HCT116 (cell line): ENCODE measurements at regions not wholly inside any gene's neighbourhood (a gene's known extent, or its start where the extent isn't known, plus 50 kb on each side); places are given as distances from the start of the nearest gene placed in this dataset.

Experiments used
- ATAC-seq: fragments of 200-7000 bp; cut with Tn5 transposase; 2 replicates; pipeline ENCODE4 v1.9.1; 2020; ENCODE audit warnings: mild to moderate bottlenecking, moderate library complexity
- BruUV-seq: library from RNA; stranded (reverse); fragments of 400-500 nt; replicated peaks from 2 replicates; lab custom pipeline; 2021; lab: Mats Ljungman, UMichigan
- CTCF ChIA-PET: fragments of 300-600 bp; sonication (Branson Sonifier 250); formaldehyde crosslinking; loops from one replicate; lab custom pipeline; 2021; ENCODE audit warnings: antibody characterized with exemption; lab: Charles Lee
- POLR2A ChIA-PET: fragments of 300-600, 350-600 bp; sonication (Branson Sonifier 250); formaldehyde crosslinking; loops from one replicate; lab custom pipeline; 2021; ENCODE audit warnings: antibody characterized with exemption; lab: Charles Lee
- RAD21 ChIA-PET, 2 experiments: fragments of 300-600 bp; sonication (Branson Sonifier 250); formaldehyde crosslinking; loops; one replicate each; lab custom pipeline; 2023; ENCODE audit warnings: low total read pairs in 2 of 2; ENCODE audit not compliant: uncharacterized antibody in 2 of 2, unreplicated experiment in 2 of 2, low non-redundant PET in 1 of 2; lab: Charles Lee
- DNase-seq: peaks from one replicate; pipeline ENCODE4 v3.0.0-alpha.2; 2010; ENCODE audit warnings: low read depth, low spot score
- H2AFZ ChIP-seq: fragments of 200-600 bp; shearing (Covaris generic), sonication (generic); 2 replicates; pipeline ENCODE4 v1.6.1; 2017; ENCODE audit warnings: low read depth, mixed run types, mixed read lengths, antibody characterized with exemption, low read length; ENCODE audit not compliant: poor library complexity, severe bottlenecking
- H3K27ac ChIP-seq: 2 replicates; pipeline ENCODE4 v1.5.1; 2012; ENCODE audit warnings: low read depth, low read length
- H3K27me3 ChIP-seq: fragments of 200-600 bp; sonication (generic); 2 replicates; pipeline ENCODE4 v1.6.1; 2016; ENCODE audit warnings: mixed run types, low read length, mixed read lengths; ENCODE audit not compliant: insufficient read depth
- H3K36me3 ChIP-seq, 2 experiments: fragments of 200-500 bp in 1 of 2; fragments of 200-600 bp in 1 of 2; sonication (Bioruptor generic) in 1 of 2; sonication (generic) in 1 of 2; 2 replicates each; pipeline versions ENCODE4 v1.5.1 to v1.6.1; 2014 to 2016; ENCODE audit warnings: low read length in 2 of 2, inconsistent platforms in 1 of 2, mixed read lengths in 1 of 2, mixed run types in 1 of 2; ENCODE audit not compliant: insufficient read depth in 2 of 2, control insufficient read depth in 1 of 2
- H3K4me1 ChIP-seq, 2 experiments: fragments of 200-600 bp in 1 of 2; sonication (generic) in 1 of 2; 2 replicates each; pipeline versions ENCODE4 v1.5.1 to v1.6.1; 2012 to 2017; ENCODE audit warnings: low read length in 2 of 2, inconsistent platforms in 1 of 2, mild to moderate bottlenecking in 1 of 2, mixed read lengths in 1 of 2, mixed run types in 1 of 2, moderate library complexity in 1 of 2; ENCODE audit not compliant: insufficient read depth in 2 of 2, control insufficient read depth in 1 of 2
- H3K4me2 ChIP-seq: fragments of 200-600 bp; sonication (generic); 2 replicates; pipeline ENCODE4 v1.6.1; 2017; ENCODE audit warnings: mixed run types, low read length, mixed read lengths
- H3K4me3 ChIP-seq, 2 experiments: fragments of 200-600 bp in 1 of 2; sonication (generic) in 1 of 2; replicated peaks in 1 of 2; 2 replicates each; pipeline ENCODE4 v1.5.1; 2011 to 2016; ENCODE audit warnings: low read length in 2 of 2, control low read depth in 1 of 2, low read depth in 1 of 2, mild to moderate bottlenecking in 1 of 2, mixed read lengths in 1 of 2, mixed run types in 1 of 2
- H3K79me2 ChIP-seq: fragments of 200-600 bp; sonication (generic); 2 replicates; pipeline ENCODE4 v1.6.1; 2017; ENCODE audit warnings: mild to moderate bottlenecking, mixed run types, low read length, moderate library complexity, mixed read lengths; ENCODE audit not compliant: insufficient read depth
- H3K9ac ChIP-seq: fragments of 200-600 bp; sonication (generic); 2 replicates; pipeline ENCODE4 v1.6.1; 2016; ENCODE audit warnings: low read length, mixed read lengths
- H3K9me2 ChIP-seq: fragments of 200-600 bp; sonication (generic), shearing (Covaris generic); 2 replicates; pipeline ENCODE4 v1.6.1; 2017; ENCODE audit warnings: mixed run types, mild to moderate bottlenecking, moderate library complexity; ENCODE audit not compliant: insufficient read depth
- H3K9me3 ChIP-seq, 2 experiments: fragments of 200-500 bp in 1 of 2; fragments of 200-600 bp in 1 of 2; sonication (Bioruptor generic) in 1 of 2; sonication (generic) in 1 of 2; 2 replicates each; pipeline ENCODE4 v1.6.1; 2014 to 2017; ENCODE audit warnings: low read length in 2 of 2, mixed read lengths in 2 of 2, inconsistent platforms in 1 of 2, low read depth in 1 of 2, mild to moderate bottlenecking in 1 of 2, mixed run types in 1 of 2, moderate library complexity in 1 of 2; ENCODE audit not compliant: control insufficient read depth in 1 of 2, insufficient read depth in 1 of 2
- H4K20me1 ChIP-seq: fragments of 200-600 bp; sonication (generic), shearing (Covaris generic); 2 replicates; pipeline ENCODE4 v1.6.1; 2017; ENCODE audit warnings: mixed run types, mild to moderate bottlenecking, moderate library complexity; ENCODE audit not compliant: insufficient read depth
- CBX3 ChIP-seq: IDR thresholded peaks from 2 replicates; pipeline ENCODE4 v1.6.1; 2012; ENCODE audit warnings: low read depth
- ELF1 ChIP-seq: IDR thresholded peaks from 2 replicates; pipeline ENCODE4 v1.6.1; 2012; ENCODE audit warnings: low read depth, borderline replicate concordance
- EZH2phosphoT487 ChIP-seq: fragments of 200-600 bp; IDR thresholded peaks from 2 replicates; pipeline ENCODE4 v1.6.1; 2018; ENCODE audit warnings: antibody characterized with exemption, borderline replicate concordance
- JUND ChIP-seq: IDR thresholded peaks from 2 replicates; pipeline ENCODE4 v1.6.1; 2012
- POLR2A ChIP-seq: IDR thresholded peaks from 2 replicates; pipeline ENCODE4 v1.7.0; 2011; ENCODE audit warnings: borderline replicate concordance; ENCODE audit not compliant: insufficient read depth, insufficient read length; ENCODE audit errors: extremely low read depth
- POLR2AphosphoS5 ChIP-seq: IDR thresholded peaks from 2 replicates; pipeline ENCODE4 v1.6.1; 2011; ENCODE audit warnings: mild to moderate bottlenecking, low read depth, low read length, moderate library complexity
- SP1 ChIP-seq: IDR thresholded peaks from 2 replicates; pipeline ENCODE4 v1.6.1; 2012; ENCODE audit warnings: low read depth
- SRF ChIP-seq: IDR thresholded peaks from 2 replicates; pipeline ENCODE4 v1.6.1; 2012; ENCODE audit warnings: low read depth
- YY1 ChIP-seq: IDR thresholded peaks from 2 replicates; pipeline ENCODE4 v1.6.1; 2011; ENCODE audit warnings: low read length, low read depth, moderate library complexity, mild to moderate bottlenecking; ENCODE audit not compliant: insufficient replicate concordance; ENCODE audit errors: extremely low read depth
- ZFX ChIP-seq: fragments of 450-650 bp; IDR thresholded peaks from 2 replicates; pipeline ENCODE4 v1.6.1; 2017
- ZNF274 ChIP-seq: fragments of 200-500 bp; sonication (Bioruptor generic); IDR thresholded peaks from 2 replicates; pipeline ENCODE4 v1.6.1; 2014; ENCODE audit warnings: mild to moderate bottlenecking, low read depth, low read length, inconsistent platforms
- intact Hi-C: fragments of 100-400 bp; cut with micrococcal nuclease; formaldehyde crosslinking; loops from 2 replicates; pipeline ENCODE4 v1.10.0; 2022
- TF ChIP-seq, protein P1 (sequence below): IDR thresholded peaks from 2 replicates; pipeline ENCODE4 v1.6.1; 2012
- TF ChIP-seq, protein P2 (sequence below), 3 experiments: fragments of 200-600 bp in 1 of 3; sonication (generic) in 1 of 3; IDR thresholded peaks in 2 of 3; conservative IDR thresholded peaks in 1 of 3; 2 replicates each; pipeline ENCODE4 v1.5.1; 2012 to 2017; ENCODE audit warnings: low read depth in 2 of 3, low read length in 2 of 3, antibody characterized with exemption in 1 of 3, borderline replicate concordance in 1 of 3, control low read depth in 1 of 3, mild to moderate bottlenecking in 1 of 3, mixed read lengths in 1 of 3, mixed run types in 1 of 3, moderate library complexity in 1 of 3; ENCODE audit not compliant: insufficient read depth in 1 of 3
- TF ChIP-seq, protein P3 (sequence below): IDR thresholded peaks from 2 replicates; pipeline ENCODE4 v1.6.1; 2011; ENCODE audit warnings: mild to moderate bottlenecking, low read length, moderate library complexity; ENCODE audit not compliant: insufficient replicate concordance; ENCODE audit errors: extremely low read depth
- TF ChIP-seq, protein P4 (sequence below): IDR thresholded peaks from 2 replicates; pipeline ENCODE4 v1.6.1; 2012

DNA sequence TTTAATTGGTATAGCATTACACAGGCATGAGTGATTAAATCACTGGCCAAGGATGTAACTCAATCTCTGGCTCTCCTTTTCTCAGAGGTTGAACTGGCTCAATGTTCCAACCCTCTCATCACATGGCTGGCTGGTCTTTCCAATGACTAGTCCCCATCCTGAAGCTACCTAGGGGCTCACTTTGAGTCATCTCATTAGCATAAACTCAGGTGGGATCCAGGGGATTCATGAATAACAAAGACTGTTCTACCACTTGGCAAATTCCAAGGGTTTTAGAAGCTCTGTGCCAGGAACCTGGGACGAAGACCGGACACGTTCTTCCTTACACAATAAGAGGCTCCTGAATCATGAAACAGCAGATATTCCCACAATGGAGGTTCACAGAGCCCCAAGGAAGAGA, 145.0 kb upstream of the SPATS2L start:
- no peak for ATAC-seq
- no TSS peak for BruUV-seq
- Histone ChIP-seq H3K4me1 (no peaks in the 10 kb centered on the region), H3K9ac (no peak overlapping the region), H3K4me3 (no peak overlapping the region), H2AFZ (no peak overlapping the region), H3K9me2 (no peaks in the 10 kb centered on the region), H3K27me3 (no peaks in the 10 kb centered on the region), H3K79me2 (no peaks in the 10 kb centered on the region), H3K27ac (no peak overlapping the region), H3K4me2 (no peak overlapping the region), H4K20me1 (no peaks in the 10 kb centered on the region), H3K9me3 (peaks cover 0 to 6% of the 10 kb centered on the region in 2 experiments; a peak in 1 of 4 replicates), H3K36me3 (no peaks in the 10 kb centered on the region)
- intact Hi-C loops: no loop called here
- RAD21 ChIA-PET: no interaction called here
- no peak for DNase-seq
- CTCF ChIA-PET: no interaction called here
- TF ChIP-seq ZNF274 (no peak), YY1 (no peak), ZFX (no peak), POLR2A (no peak), SRF (no peak), POLR2AphosphoS5 (no peak), SP1 (no peak), EZH2phosphoT487 (no peak), ELF1 (no peak), JUND (no peak), CBX3 (no peak)
- TF ChIP-seq, protein P1, sequence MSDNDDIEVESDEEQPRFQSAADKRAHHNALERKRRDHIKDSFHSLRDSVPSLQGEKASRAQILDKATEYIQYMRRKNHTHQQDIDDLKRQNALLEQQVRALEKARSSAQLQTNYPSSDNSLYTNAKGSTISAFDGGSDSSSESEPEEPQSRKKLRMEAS: no peak
- TF ChIP-seq, protein P2, sequence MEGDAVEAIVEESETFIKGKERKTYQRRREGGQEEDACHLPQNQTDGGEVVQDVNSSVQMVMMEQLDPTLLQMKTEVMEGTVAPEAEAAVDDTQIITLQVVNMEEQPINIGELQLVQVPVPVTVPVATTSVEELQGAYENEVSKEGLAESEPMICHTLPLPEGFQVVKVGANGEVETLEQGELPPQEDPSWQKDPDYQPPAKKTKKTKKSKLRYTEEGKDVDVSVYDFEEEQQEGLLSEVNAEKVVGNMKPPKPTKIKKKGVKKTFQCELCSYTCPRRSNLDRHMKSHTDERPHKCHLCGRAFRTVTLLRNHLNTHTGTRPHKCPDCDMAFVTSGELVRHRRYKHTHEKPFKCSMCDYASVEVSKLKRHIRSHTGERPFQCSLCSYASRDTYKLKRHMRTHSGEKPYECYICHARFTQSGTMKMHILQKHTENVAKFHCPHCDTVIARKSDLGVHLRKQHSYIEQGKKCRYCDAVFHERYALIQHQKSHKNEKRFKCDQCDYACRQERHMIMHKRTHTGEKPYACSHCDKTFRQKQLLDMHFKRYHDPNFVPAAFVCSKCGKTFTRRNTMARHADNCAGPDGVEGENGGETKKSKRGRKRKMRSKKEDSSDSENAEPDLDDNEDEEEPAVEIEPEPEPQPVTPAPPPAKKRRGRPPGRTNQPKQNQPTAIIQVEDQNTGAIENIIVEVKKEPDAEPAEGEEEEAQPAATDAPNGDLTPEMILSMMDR (IDR thresholded peaks at IDR 0.05 in 2 of 3, conservative IDR thresholded peaks at IDR 0.05 in 1 of 3; ENCODE audit: borderline replicate concordance in 1 of 3, insufficient read depth in 1 of 3, low read depth in 2 of 3, low read length in 2 of 3): no peak
- TF ChIP-seq, protein P3, sequence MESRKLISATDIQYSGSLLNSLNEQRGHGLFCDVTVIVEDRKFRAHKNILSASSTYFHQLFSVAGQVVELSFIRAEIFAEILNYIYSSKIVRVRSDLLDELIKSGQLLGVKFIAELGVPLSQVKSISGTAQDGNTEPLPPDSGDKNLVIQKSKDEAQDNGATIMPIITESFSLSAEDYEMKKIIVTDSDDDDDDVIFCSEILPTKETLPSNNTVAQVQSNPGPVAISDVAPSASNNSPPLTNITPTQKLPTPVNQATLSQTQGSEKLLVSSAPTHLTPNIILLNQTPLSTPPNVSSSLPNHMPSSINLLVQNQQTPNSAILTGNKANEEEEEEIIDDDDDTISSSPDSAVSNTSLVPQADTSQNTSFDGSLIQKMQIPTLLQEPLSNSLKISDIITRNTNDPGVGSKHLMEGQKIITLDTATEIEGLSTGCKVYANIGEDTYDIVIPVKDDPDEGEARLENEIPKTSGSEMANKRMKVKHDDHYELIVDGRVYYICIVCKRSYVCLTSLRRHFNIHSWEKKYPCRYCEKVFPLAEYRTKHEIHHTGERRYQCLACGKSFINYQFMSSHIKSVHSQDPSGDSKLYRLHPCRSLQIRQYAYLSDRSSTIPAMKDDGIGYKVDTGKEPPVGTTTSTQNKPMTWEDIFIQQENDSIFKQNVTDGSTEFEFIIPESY: no peak
- TF ChIP-seq, protein P4, sequence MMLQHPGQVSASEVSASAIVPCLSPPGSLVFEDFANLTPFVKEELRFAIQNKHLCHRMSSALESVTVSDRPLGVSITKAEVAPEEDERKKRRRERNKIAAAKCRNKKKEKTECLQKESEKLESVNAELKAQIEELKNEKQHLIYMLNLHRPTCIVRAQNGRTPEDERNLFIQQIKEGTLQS: no peak
- POLR2A ChIA-PET: no interaction called here
